GM19372 (cell line): ENCODE measurements at regions not wholly inside any gene's neighbourhood (a gene's known extent, or its start where the extent isn't known, plus 50 kb on each side); places are given as distances from the start of the nearest gene placed in this dataset.
"Not testable (repeated sequence)": the region's sequence is repeated elsewhere in the genome, so short reads cannot be mapped to it uniquely, and the experiment has no call there.

Experiments
- ATAC-seq: cut with Tn5 transposase; IDR thresholded peaks from one replicate; pipeline ENCODE4 v1.9.1; 2021; ENCODE audit warnings: mild to moderate bottlenecking, low read depth, moderate library complexity; ENCODE audit not compliant: unreplicated experiment

GRCh38 chr4:156553659-156554058 is 417.9 kb downstream of the PDGFC start:
- ATAC-seq: no peak

GRCh38 chr4:156547891-156548290 is 423.7 kb downstream of the PDGFC start:
- no peak for ATAC-seq

GRCh38 chr4:156547439-156547838 is 424.2 kb downstream of the PDGFC start:
- ATAC-seq: no peak

GRCh38 chr4:156545003-156545785 is 426.4 kb downstream of the PDGFC start:
- ATAC-seq: no peak

GRCh38 chr4:156539376-156539775 is 432.2 kb downstream of the PDGFC start:
- ATAC-seq: no peak

- no peak for ATAC-seq
Observed at GRCh38 chr4:156538651-156539257, 432.8 kb downstream of the PDGFC start.

GRCh38 chr4:156538210-156538609 is 433.4 kb downstream of the PDGFC start:
- no peak for ATAC-seq

- ATAC-seq: no peak
Observed at GRCh38 chr4:156537286-156537685, 434.3 kb downstream of the PDGFC start.

- ATAC-seq: no peak
Observed at GRCh38 chr4:156536661-156537060, 434.9 kb downstream of the PDGFC start.

GRCh38 chr4:156534205-156534604 is 437.4 kb downstream of the PDGFC start:
- no peak for ATAC-seq

GRCh38 chr4:156528216-156528615 is 443.4 kb downstream of the PDGFC start:
- ATAC-seq: no peak

GRCh38 chr4:156527237-156527993 is 444.2 kb downstream of the PDGFC start:
- no peak for ATAC-seq

GRCh38 chr4:156523991-156524390 is 447.6 kb downstream of the PDGFC start:
- no peak for ATAC-seq

GRCh38 chr4:156523492-156523891 is 448.1 kb downstream of the PDGFC start:
- ATAC-seq: no peak

- no peak for ATAC-seq
Observed at GRCh38 chr4:156521631-156522030, 450.0 kb downstream of the PDGFC start.

- ATAC-seq: no peak
Observed at GRCh38 chr4:156517956-156518355, 453.6 kb downstream of the PDGFC start.

GRCh38 chr4:156517546-156517945 is 454.1 kb downstream of the PDGFC start:
- no peak for ATAC-seq

GRCh38 chr4:156516698-156517097 is 454.9 kb downstream of the PDGFC start:
- no peak for ATAC-seq

- ATAC-seq: no peak
Observed at GRCh38 chr4:156515295-156515694, 456.3 kb downstream of the PDGFC start.

- no peak for ATAC-seq
Observed at GRCh38 chr4:156512622-156513021, 459.0 kb downstream of the PDGFC start.

- ATAC-seq: not testable (repeated sequence)
Observed at GRCh38 chr4:156509921-156510320, 461.7 kb downstream of the PDGFC start.
